IMR-90 (cell line): ENCODE measurements at regions not wholly inside any gene's neighbourhood (a gene's known extent, or its start where the extent isn't known, plus 50 kb on each side); places are given as distances from the start of the nearest gene placed in this dataset.

Experiments
- ATAC-seq: fragments of 200-7000 bp; cut with Tn5 transposase; 2 replicates; pipeline ENCODE4 v1.9.1; 2020; ENCODE audit warnings: low read depth, mild to moderate bottlenecking, moderate library complexity
- BruUV-seq: library from RNA; stranded (reverse); fragments of 400-500 nt; replicated peaks from 2 replicates; lab custom pipeline; 2021; lab: Mats Ljungman, UMichigan
- CTCF ChIA-PET: fragments of 300-600 bp; formaldehyde crosslinking; extraction: SDS; loops from one replicate; lab custom pipeline; 2021; ENCODE audit warnings: antibody characterized with exemption; lab: Yijun Ruan, JAX
- POLR2A ChIA-PET: fragments of 300-600 bp; sonication (Branson Sonifier 250); formaldehyde crosslinking; loops from one replicate; lab custom pipeline; 2022; ENCODE audit warnings: antibody characterized with exemption; ENCODE audit not compliant: unreplicated experiment; lab: Charles Lee
- DNase-seq: peaks from one replicate; pipeline ENCODE4 v3.0.0; 2013
- H2AFZ ChIP-seq: replicated peaks from 2 replicates; pipeline ENCODE3; 2013; ENCODE audit warnings: low read length, mild to moderate bottlenecking; ENCODE audit not compliant: poor library complexity
- H2AK5ac ChIP-seq: 2 replicates; pipeline ENCODE4 v1.6.1; 2013; ENCODE audit warnings: low read depth, low read length, inconsistent platforms
- H2AK9ac ChIP-seq: replicated peaks from 2 replicates; pipeline ENCODE3; 2013; ENCODE audit warnings: mild to moderate bottlenecking, low read depth, low read length, moderate library complexity; ENCODE audit not compliant: poor library complexity
- H2BK120ac ChIP-seq: 2 replicates; pipeline ENCODE4 v1.6.1; 2013; ENCODE audit warnings: low read depth, low read length, inconsistent platforms
- H2BK15ac ChIP-seq: 3 replicates; pipeline ENCODE4 v1.6.1; 2013; ENCODE audit warnings: low read depth, low read length, inconsistent platforms
- H2BK20ac ChIP-seq: 2 replicates; pipeline ENCODE4 v1.6.1; 2013; ENCODE audit warnings: low read depth, mild to moderate bottlenecking, inconsistent platforms, low read length, moderate library complexity
- H2BK5ac ChIP-seq: 2 replicates; pipeline ENCODE4 v1.6.1; 2013; ENCODE audit warnings: mild to moderate bottlenecking, low read depth, low read length, inconsistent platforms; ENCODE audit not compliant: poor library complexity, severe bottlenecking
- H3K14ac ChIP-seq: replicated peaks from 2 replicates; pipeline ENCODE4 v1.6.1; 2013; ENCODE audit warnings: low read depth, low read length, inconsistent platforms
- H3K18ac ChIP-seq: 2 replicates; pipeline ENCODE4 v1.6.1; 2013; ENCODE audit warnings: low read depth, low read length, control low read depth
- H3K23ac ChIP-seq: 2 replicates; pipeline ENCODE4 v1.6.1; 2013; ENCODE audit warnings: low read depth, low read length, inconsistent platforms
- H3K27ac ChIP-seq: 2 replicates; pipeline ENCODE4 v1.5.1; 2013; ENCODE audit warnings: mild to moderate bottlenecking, control low read depth, low read length; ENCODE audit not compliant: insufficient read depth
- H3K27me3 ChIP-seq: 2 replicates; pipeline ENCODE4 v1.6.1; 2013; ENCODE audit warnings: low read length; ENCODE audit not compliant: control insufficient read depth, insufficient read depth
- H3K36me3 ChIP-seq: 2 replicates; pipeline ENCODE4 v1.6.1; 2013; ENCODE audit warnings: low read length, mixed read lengths; ENCODE audit not compliant: control insufficient read depth, insufficient read depth
- H3K4ac ChIP-seq: 2 replicates; pipeline ENCODE4 v1.6.1; 2013; ENCODE audit warnings: low read depth, low read length, inconsistent platforms
- H3K4me1 ChIP-seq: 2 replicates; pipeline ENCODE4 v1.6.1; 2013; ENCODE audit warnings: low read length, mixed read lengths; ENCODE audit not compliant: control insufficient read depth, insufficient read depth
- H3K4me2 ChIP-seq: 2 replicates; pipeline ENCODE4 v1.6.1; 2013; ENCODE audit warnings: low read depth, mild to moderate bottlenecking, control low read depth, low read length, moderate library complexity
- H3K4me3 ChIP-seq: 2 replicates; pipeline ENCODE4 v1.5.1; 2013; ENCODE audit warnings: low read depth, mild to moderate bottlenecking, control low read depth, low read length, moderate library complexity; ENCODE audit not compliant: insufficient read depth
- H3K56ac ChIP-seq: 2 replicates; pipeline ENCODE4 v1.6.1; 2013; ENCODE audit warnings: low read length, inconsistent platforms; ENCODE audit not compliant: insufficient read depth; ENCODE audit errors: extremely low read depth
- H3K79me1 ChIP-seq, 2 experiments: 2 replicates each; pipeline ENCODE4 v1.6.1; 2013; ENCODE audit warnings: low read length in 2 of 2, inconsistent platforms in 1 of 2, low read depth in 1 of 2
- H3K9ac ChIP-seq: 2 replicates; pipeline ENCODE4 v1.6.1; 2013; ENCODE audit warnings: low read depth, low read length, control low read depth
- H3K9me1 ChIP-seq: 2 replicates; pipeline ENCODE4 v1.6.1; 2013; ENCODE audit warnings: low read length, inconsistent platforms; ENCODE audit not compliant: insufficient read depth
- H3K9me3 ChIP-seq: 2 replicates; pipeline ENCODE4 v1.6.1; 2013; ENCODE audit warnings: low read length; ENCODE audit not compliant: control insufficient read depth, insufficient read depth
- H4K20me1 ChIP-seq: 2 replicates; pipeline ENCODE4 v1.6.1; 2013; ENCODE audit warnings: low read length, inconsistent platforms; ENCODE audit not compliant: insufficient read depth
- H4K5ac ChIP-seq: 2 replicates; pipeline ENCODE4 v1.6.1; 2013; ENCODE audit warnings: mild to moderate bottlenecking, low read depth, low read length, control low read depth
- H4K8ac ChIP-seq, 2 experiments: 2 replicates each; pipeline ENCODE4 v1.6.1; 2013; ENCODE audit warnings: low read depth in 2 of 2, low read length in 2 of 2, control low read depth in 1 of 2, inconsistent platforms in 1 of 2
- H4K91ac ChIP-seq: 2 replicates; pipeline ENCODE4 v1.6.1; 2013; ENCODE audit warnings: low read depth, low read length, inconsistent platforms; ENCODE audit not compliant: insufficient read depth
- CHD1 ChIP-seq: IDR thresholded peaks from 2 replicates; pipeline ENCODE4 v1.6.1; 2012; ENCODE audit warnings: low read depth, low read length, improper control_type of control experiment
- MAFK ChIP-seq: IDR thresholded peaks from 2 replicates; pipeline ENCODE4 v1.6.1; 2012; ENCODE audit warnings: low read depth, low read length, improper control_type of control experiment
- MAZ ChIP-seq: IDR thresholded peaks from 2 replicates; pipeline ENCODE4 v1.6.1; 2012; ENCODE audit warnings: low read depth, mild to moderate bottlenecking, low read length, improper control_type of control experiment, moderate library complexity, borderline replicate concordance
- RAD21 ChIP-seq: IDR thresholded peaks from 2 replicates; pipeline ENCODE4 v1.6.1; 2012; ENCODE audit warnings: low read length, improper control_type of control experiment
- RFX5 ChIP-seq: IDR thresholded peaks from 2 replicates; pipeline ENCODE4 v1.8.0; 2012; ENCODE audit warnings: low read depth, mild to moderate bottlenecking, low read length, moderate library complexity
- WGBS, 2 experiments: methylation state at CpG; one replicate each; pipeline versions ENCODE4 v1.1.5 to v1.1.7; 2013; ENCODE audit warnings: missing lambda C conversion rate in 2 of 2; ENCODE audit not compliant: insufficient read length in 1 of 2; ENCODE audit errors: extremely low coverage in 2 of 2; 5-methylcytosine and 5-hydroxymethylcytosine counted together
- dilution Hi-C: fragments of 300-500 bp; cut with HindIII; formaldehyde crosslinking; loops from one replicate; pipeline ENCODE4 v1.14.3; 2018; ENCODE audit warnings: low sequenced_read_pairs; ENCODE audit not compliant: unreplicated experiment
- in situ Hi-C: fragments of 300-500 bp; cut with MboI; formaldehyde crosslinking; loops from 3 replicates; pipeline ENCODE4 v1.14.3; 2019; ENCODE audit warnings: low sequenced_read_pairs, inconsistent platforms, mixed read lengths
- intact Hi-C: fragments of 100-400 bp; cut with micrococcal nuclease; formaldehyde crosslinking; loops from 2 replicates; pipeline ENCODE4 v1.10.0; 2022

DNA sequence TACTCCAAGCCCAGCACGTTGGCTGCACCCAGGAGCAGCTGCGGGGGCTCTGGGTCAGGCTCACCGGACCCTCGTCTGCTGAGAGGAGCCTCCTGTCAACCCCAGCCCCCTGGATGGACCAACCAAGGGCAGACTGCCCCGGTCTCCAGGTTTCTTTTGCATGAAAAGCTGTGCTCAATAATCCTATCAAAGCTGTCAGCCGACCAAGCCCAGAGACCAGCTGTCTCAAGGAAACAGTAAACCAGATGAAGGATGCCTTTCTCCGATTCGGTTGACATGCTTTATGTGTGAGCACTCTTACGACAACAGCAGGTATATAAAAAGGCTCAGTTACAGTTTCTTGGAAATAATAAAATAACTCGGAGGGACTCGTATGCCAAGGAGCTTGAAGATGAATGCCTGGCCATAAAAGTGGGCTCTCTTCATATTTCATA, 71.6 kb upstream of the BAIAP2L1 start:
- H3K18ac ChIP-seq, result no peak overlapping the region
- H3K23ac ChIP-seq, result no peak overlapping the region
- POLR2A ChIA-PET, result interaction anchor here (0.6 kb wide), 1 partner anchor 481 kb away, joined by 3 read pairs; no protein-coding TSS in a partner anchor
- ATAC-seq, result no peak
- H3K27ac ChIP-seq, result no peak overlapping the region
- dilution Hi-C loops (no loop called here), in situ Hi-C loops (no loop called here), intact Hi-C loops (no loop called here)
- no peak overlapping the region for H3K4me2 ChIP-seq
- no peak overlapping the region for H4K8ac ChIP-seq
- no peak overlapping the region for H2BK120ac ChIP-seq
- WGBS, 2 experiments, result 33% methylated on average over 1 of the region's 11 CpGs; no CpG with 5 or more reads in 1 of the 2 experiments
- no peak overlapping the region for H3K9ac ChIP-seq
- no peak overlapping the region for H3K56ac ChIP-seq
- CTCF ChIA-PET, result no interaction called here
- H2AK5ac ChIP-seq, result no peak overlapping the region
- no peaks in the 10 kb centered on the region for H3K79me1 ChIP-seq
- BruUV-seq, result no TSS peak
- no peaks in the 10 kb centered on the region for H4K20me1 ChIP-seq
- no peaks in the 10 kb centered on the region for H3K9me3 ChIP-seq
- H2BK5ac ChIP-seq, result no peak overlapping the region
- no peaks in the 10 kb centered on the region for H3K36me3 ChIP-seq
- H2BK20ac ChIP-seq, result no peak overlapping the region
- H3K4me3 ChIP-seq, result no peak overlapping the region
- DNase-seq, result no peak
- no peak overlapping the region for H2BK15ac ChIP-seq
- H3K27me3 ChIP-seq, result peaks cover 2% of the 10 kb centered on the region; the same call in 1 of the 2 replicates
- H4K91ac ChIP-seq, result no peak overlapping the region
- H3K4ac ChIP-seq, result no peak overlapping the region
- H3K9me1 ChIP-seq, result no peaks in the 10 kb centered on the region
- no peak overlapping the region for H2AK9ac ChIP-seq
- no peak overlapping the region for H4K5ac ChIP-seq
- H3K14ac ChIP-seq, result no peak overlapping the region
- no peak overlapping the region for H2AFZ ChIP-seq
- no peaks in the 10 kb centered on the region for H3K4me1 ChIP-seq
- TF ChIP-seq RFX5 (no peak), MAFK (no peak), MAZ (no peak), RAD21 (no peak), CHD1 (no peak)
